DOHH2 (cell line): ENCODE measurements at regions not wholly inside any gene's neighbourhood (a gene's known extent, or its start where the extent isn't known, plus 50 kb on each side); places are given as distances from the start of the nearest gene placed in this dataset.

Experiments used
- H3F3A ChIP-seq: fragments of 200-600 bp; sonication (generic), shearing (Covaris generic); 2 replicates; pipeline ENCODE4 v1.6.0; 2016; ENCODE audit warnings: antibody characterized with exemption, mild to moderate bottlenecking; ENCODE audit not compliant: control insufficient read depth, insufficient read depth
- H3K27ac ChIP-seq: fragments of 200-600 bp; sonication (generic); 2 replicates; pipeline ENCODE4 v1.5.1; 2014; ENCODE audit warnings: low read depth, mild to moderate bottlenecking, low read length, moderate library complexity
- H3K27me3 ChIP-seq: fragments of 200-600 bp; sonication (generic); 2 replicates; pipeline ENCODE4 v1.6.1; 2014; ENCODE audit warnings: mild to moderate bottlenecking, low read length, mixed read lengths; ENCODE audit not compliant: control insufficient read depth
- H3K36me3 ChIP-seq: fragments of 200-600 bp; sonication (generic); 2 replicates; pipeline ENCODE4 v1.6.1; 2014; ENCODE audit warnings: mild to moderate bottlenecking, low read length, moderate library complexity, mixed read lengths; ENCODE audit not compliant: control insufficient read depth
- H3K4me1 ChIP-seq: fragments of 200-600 bp; sonication (generic); 2 replicates; pipeline ENCODE4 v1.6.1; 2014; ENCODE audit warnings: mild to moderate bottlenecking, low read length, mixed read lengths; ENCODE audit not compliant: control insufficient read depth
- H3K4me2 ChIP-seq: fragments of 200-600 bp; sonication (generic); 2 replicates; pipeline ENCODE4 v1.6.0; 2014; ENCODE audit warnings: mild to moderate bottlenecking, low read length, moderate library complexity
- H3K4me3 ChIP-seq: fragments of 200-600 bp; sonication (generic); 2 replicates; pipeline ENCODE4 v1.5.1; 2014; ENCODE audit warnings: mild to moderate bottlenecking, low read length, mixed read lengths
- H3K79me2 ChIP-seq: fragments of 200-600 bp; sonication (generic); 2 replicates; pipeline ENCODE4 v1.6.1; 2014; ENCODE audit warnings: mild to moderate bottlenecking, low read length, mixed read lengths; ENCODE audit not compliant: control insufficient read depth
- H3K9me2 ChIP-seq: fragments of 200-600 bp; sonication (generic); replicated peaks from 2 replicates; pipeline ENCODE4 v1.6.1; 2014; ENCODE audit warnings: mild to moderate bottlenecking, low read length, mixed read lengths; ENCODE audit not compliant: control insufficient read depth
- H3K9me3 ChIP-seq: fragments of 200-600 bp; sonication (generic); 2 replicates; pipeline ENCODE4 v1.6.1; 2014; ENCODE audit warnings: antibody characterized with exemption, low read length, mixed read lengths; ENCODE audit not compliant: control insufficient read depth, insufficient read depth
- H4K20me1 ChIP-seq: fragments of 200-600 bp; sonication (generic); 2 replicates; pipeline ENCODE4 v1.6.0; 2014; ENCODE audit warnings: low read depth, mild to moderate bottlenecking, antibody characterized with exemption, low read length, moderate library complexity; ENCODE audit not compliant: control insufficient read depth, insufficient read depth
- CTCF ChIP-seq: fragments of 200-600 bp; sonication (generic); IDR thresholded peaks from one replicate; pipeline ENCODE4 v1.5.1; 2014; ENCODE audit warnings: antibody characterized with exemption, mild to moderate bottlenecking, low read depth, low read length; ENCODE audit not compliant: poor library complexity, severe bottlenecking
- EZH2phosphoT487 ChIP-seq: fragments of 200-600 bp; sonication (generic); IDR thresholded peaks from 2 replicates; pipeline ENCODE4 v1.6.1; 2017; ENCODE audit warnings: borderline replicate concordance, mild to moderate bottlenecking, antibody characterized with exemption, low read length, moderate library complexity, mixed read lengths

DNA sequence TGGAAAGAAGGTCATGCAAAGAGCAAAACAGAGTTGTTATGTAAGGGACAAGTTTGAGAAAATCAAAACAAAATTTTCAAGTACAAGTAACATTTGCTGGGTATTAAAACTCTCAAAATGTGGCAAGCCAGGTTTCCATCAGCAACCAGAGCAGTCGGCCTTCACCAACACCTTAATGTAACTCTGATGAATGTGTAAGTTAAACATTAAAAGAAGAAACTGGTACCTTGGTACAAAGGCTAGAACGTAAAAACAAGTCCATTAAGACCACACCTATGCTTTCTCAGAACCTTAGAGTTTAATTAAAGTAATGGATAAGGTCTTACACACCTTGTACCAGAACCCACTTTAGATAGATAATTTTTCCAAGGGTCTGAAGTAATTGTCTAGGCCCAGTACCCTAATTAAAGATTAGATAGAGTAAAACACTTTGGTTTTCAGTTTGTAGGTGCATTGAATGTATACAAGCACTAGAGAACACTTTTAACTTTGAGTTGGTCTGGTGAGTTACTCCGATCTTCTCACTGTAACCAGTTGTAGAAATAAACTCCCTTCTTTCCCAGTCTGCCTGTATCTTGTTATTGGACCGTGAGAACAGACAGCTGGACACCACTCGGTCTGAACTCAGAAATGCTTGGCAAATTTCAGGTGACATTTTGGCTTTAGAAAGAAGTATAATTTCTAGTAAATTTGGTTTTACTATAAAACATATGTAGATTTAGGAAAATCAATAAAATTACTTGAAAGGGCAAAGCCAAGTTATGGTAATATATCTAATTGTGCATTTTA, 319.4 kb downstream of the HTR1B start:
- Histone ChIP-seq H3K4me1 (no peaks in the 10 kb centered on the region), H3K9me2 (no peaks in the 10 kb centered on the region), H3K36me3 (no peaks in the 10 kb centered on the region), H3K27me3 (no peaks in the 10 kb centered on the region), H3K79me2 (no peaks in the 10 kb centered on the region), H3F3A (no peaks in the 10 kb centered on the region), H3K27ac (no peak overlapping the region), H4K20me1 (no peaks in the 10 kb centered on the region), H3K4me2 (no peak overlapping the region), H3K4me3 (no peak overlapping the region), H3K9me3 (no peaks in the 10 kb centered on the region)
- TF ChIP-seq EZH2phosphoT487 (no peak), CTCF (no peak)

GRCh38 chr6:77136086-77136485, 327.2 kb downstream of the HTR1B start:
- H3K4me2 ChIP-seq: no peak overlapping the region
- H3K4me1 ChIP-seq: no peaks in the 10 kb centered on the region
- no peaks in the 10 kb centered on the region for H3K9me2 ChIP-seq
- H3K9me3 ChIP-seq: no peaks in the 10 kb centered on the region
- no peak overlapping the region for H3K4me3 ChIP-seq
- no peaks in the 10 kb centered on the region for H4K20me1 ChIP-seq
- H3K79me2 ChIP-seq: no peaks in the 10 kb centered on the region
- H3F3A ChIP-seq: no peaks in the 10 kb centered on the region
- no peak overlapping the region for H3K27ac ChIP-seq
- no peak for TF ChIP-seq CTCF
- TF ChIP-seq EZH2phosphoT487: no peak
- H3K36me3 ChIP-seq: no peaks in the 10 kb centered on the region
- H3K27me3 ChIP-seq: no peaks in the 10 kb centered on the region

DNA sequence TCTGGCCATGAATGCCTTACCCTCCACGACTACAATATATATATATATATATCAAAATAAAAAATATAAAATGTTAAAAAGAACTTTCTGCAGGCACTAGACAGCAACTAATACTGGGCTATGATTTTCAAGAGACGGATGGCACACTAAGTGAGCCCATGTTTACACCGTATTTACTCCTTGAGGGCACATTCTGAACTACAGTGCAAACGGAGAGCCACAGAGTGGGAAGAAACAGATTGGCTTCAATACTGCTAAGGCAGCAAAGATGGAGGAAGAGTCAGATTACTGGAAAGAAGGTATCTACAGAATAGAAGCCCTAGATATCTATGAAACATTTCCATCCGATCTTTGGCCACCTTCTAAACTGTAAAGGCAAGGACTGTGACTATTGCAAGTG, 330.3 kb downstream of the HTR1B start:
- Histone ChIP-seq H3K79me2 (no peaks in the 10 kb centered on the region), H3K4me1 (no peaks in the 10 kb centered on the region), H3K27me3 (no peaks in the 10 kb centered on the region), H3K9me2 (no peaks in the 10 kb centered on the region), H3K36me3 (no peaks in the 10 kb centered on the region), H3F3A (no peaks in the 10 kb centered on the region), H3K9me3 (no peaks in the 10 kb centered on the region), H3K4me3 (no peak overlapping the region), H3K27ac (no peak overlapping the region), H4K20me1 (no peaks in the 10 kb centered on the region), H3K4me2 (no peak overlapping the region)
- no peak for TF ChIP-seq EZH2phosphoT487
- no peak for TF ChIP-seq CTCF
